ENCODE measurements at regions not wholly inside any gene's neighbourhood (a gene's known extent, or its start where the extent isn't known, plus 50 kb on each side); places are given as distances from the start of the nearest gene placed in this dataset.

GRCh38 chr4:31518796-31519250, 798.7 kb downstream of the PCDH7 start:
- peak; percentile 39 for DNase-seq (ENCODE audit: low read depth)
- TF ChIP-seq CTCF (conservative IDR thresholded peaks at IDR 0.05; ENCODE audit: low read depth, low read length): no peak
- no peak overlapping the region for H3K4me3 ChIP-seq (ENCODE audit: low read depth, low read length)

GRCh38 chr4:31530555-31530954, 810.4 kb downstream of the PCDH7 start:
- TF ChIP-seq CTCF (conservative IDR thresholded peaks at IDR 0.05; ENCODE audit: low read depth, low read length): no peak
- H3K4me3 ChIP-seq (ENCODE audit: low read depth, low read length): no peak overlapping the region
- DNase-seq (ENCODE audit: low read depth): no peak

- H3K4me3 ChIP-seq (ENCODE audit: low read depth, low read length): no peak overlapping the region
- no peak for DNase-seq (ENCODE audit: low read depth)
- no peak for TF ChIP-seq CTCF (conservative IDR thresholded peaks at IDR 0.05; ENCODE audit: low read depth, low read length)
Observed at GRCh38 chr4:31538877-31539276, 818.7 kb downstream of the PCDH7 start.

GRCh38 chr4:31539284-31540069, 819.3 kb downstream of the PCDH7 start:
- no peak for DNase-seq (ENCODE audit: low read depth)
- H3K4me3 ChIP-seq (ENCODE audit: low read depth, low read length): no peak overlapping the region
- TF ChIP-seq CTCF (conservative IDR thresholded peaks at IDR 0.05; ENCODE audit: low read depth, low read length): no peak

GRCh38 chr4:31545330-31545729, 825.2 kb downstream of the PCDH7 start:
- no peak for TF ChIP-seq CTCF (conservative IDR thresholded peaks at IDR 0.05; ENCODE audit: low read depth, low read length)
- no peak overlapping the region for H3K4me3 ChIP-seq (ENCODE audit: low read depth, low read length)
- DNase-seq (ENCODE audit: low read depth): no peak

GRCh38 chr4:31545755-31546154, 825.6 kb downstream of the PCDH7 start:
- no peak for TF ChIP-seq CTCF (conservative IDR thresholded peaks at IDR 0.05; ENCODE audit: low read depth, low read length)
- no peak for DNase-seq (ENCODE audit: low read depth)
- H3K4me3 ChIP-seq (ENCODE audit: low read depth, low read length): no peak overlapping the region

- H3K4me3 ChIP-seq (ENCODE audit: low read depth, low read length): no peak overlapping the region
- no peak for DNase-seq (ENCODE audit: low read depth)
- TF ChIP-seq CTCF (conservative IDR thresholded peaks at IDR 0.05; ENCODE audit: low read depth, low read length): no peak
Observed at GRCh38 chr4:31548021-31548420, 827.9 kb downstream of the PCDH7 start.
